HAP-1 (cell line): ENCODE measurements at regions not wholly inside any gene's neighbourhood (a gene's known extent, or its start where the extent isn't known, plus 50 kb on each side); places are given as distances from the start of the nearest gene placed in this dataset.
"Not testable (repeated sequence)": the region's sequence is repeated elsewhere in the genome, so short reads cannot be mapped to it uniquely, and the experiment has no call there.

ENCODE experiments used
- DNase-seq, 2 experiments: peaks; one replicate each; pipeline ENCODE4 v3.0.0-alpha.2; 2016 to 2020; ENCODE audit warnings: low spot score in 2 of 2
- H3K27me3 ChIP-seq: fragments of 250-450 bp; sonication (Bioruptor Pico); 2 replicates; pipeline ENCODE4 v1.5.1; 2020; ENCODE audit warnings: low read depth, mild to moderate bottlenecking, moderate library complexity
- H3K36me3 ChIP-seq: fragments of 250-450 bp; sonication (Bioruptor Pico); replicated peaks from 2 replicates; pipeline ENCODE4 v1.5.1; 2020; ENCODE audit warnings: mild to moderate bottlenecking
- H3K4me1 ChIP-seq: fragments of 250-450 bp; sonication (Bioruptor Pico); 2 replicates; pipeline ENCODE4 v1.5.1; 2020; ENCODE audit warnings: mild to moderate bottlenecking
- H3K4me3 ChIP-seq: fragments of 250-450 bp; sonication (Bioruptor Pico); 2 replicates; pipeline ENCODE4 v1.5.1; 2020; ENCODE audit warnings: mild to moderate bottlenecking, moderate library complexity
- H3K9me3 ChIP-seq: fragments of 250-450 bp; sonication (Bioruptor Pico); 2 replicates; pipeline ENCODE4 v1.5.1; 2020; ENCODE audit warnings: mild to moderate bottlenecking, moderate library complexity
- in situ Hi-C: fragments of 300-500 bp; cut with MboI; formaldehyde crosslinking; loops from 3 replicates; pipeline ENCODE4 v1.14.3; 2020; ENCODE audit warnings: low sequenced_read_pairs, inconsistent platforms, mixed read lengths

DNA sequence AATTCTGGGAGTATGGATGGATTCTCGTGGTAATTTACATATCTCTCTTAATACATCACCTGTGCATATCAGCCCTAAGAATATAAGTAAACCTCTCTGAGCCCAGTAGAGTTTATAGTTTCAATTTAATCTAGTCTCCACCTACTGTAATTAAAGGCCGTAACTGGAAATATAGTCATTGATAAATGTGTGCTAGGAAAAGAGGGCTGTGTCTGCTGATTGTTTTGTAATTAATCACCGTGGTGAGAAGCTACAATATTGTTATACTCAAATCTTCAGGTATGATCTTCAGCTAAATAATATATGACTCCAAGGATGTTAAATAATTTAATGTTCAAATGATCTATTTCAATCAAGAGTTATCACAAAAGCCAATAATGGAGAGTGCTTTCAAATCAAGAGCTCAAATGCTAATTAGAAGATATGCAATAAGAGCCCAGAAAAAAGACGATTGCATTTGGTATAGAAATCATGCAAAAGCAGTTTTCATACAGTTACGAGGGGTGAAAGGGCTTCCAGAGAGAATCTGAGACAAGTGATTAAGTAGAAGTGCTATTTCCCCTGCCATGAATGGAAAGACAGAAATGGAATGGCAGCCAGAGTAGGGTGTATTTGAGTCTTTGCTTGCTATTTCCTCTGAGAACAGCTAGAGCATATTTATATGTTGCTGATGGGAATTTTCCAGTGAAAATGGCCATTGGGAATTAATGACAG lies 1134.3 kb downstream of the NCAM2 start:
- DNase-seq = no peak
- in situ Hi-C loops = no loop called here

DNA sequence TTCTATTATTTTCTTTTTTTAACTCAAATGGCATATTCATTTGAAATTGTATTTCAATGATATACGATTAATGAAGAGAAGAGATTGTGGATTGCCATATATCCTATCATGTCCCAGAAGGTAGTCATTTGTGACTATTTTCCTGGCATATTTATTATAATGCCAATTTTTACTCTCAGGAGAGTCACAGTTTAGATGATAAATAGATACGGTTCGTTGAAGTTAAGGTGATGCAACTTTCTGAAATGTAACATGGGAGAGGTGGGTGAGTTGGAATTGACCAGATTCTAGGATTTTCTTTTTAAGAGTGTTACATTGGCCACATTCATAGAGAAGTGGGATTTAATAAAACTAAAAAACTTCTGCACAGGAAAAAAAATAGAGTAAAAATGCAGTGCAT lies 1138.5 kb downstream of the NCAM2 start:
- Histone ChIP-seq H3K27me3 (no peaks in the 10 kb centered on the region), H3K4me3 (no peak overlapping the region)

More for the DNA sequence above, 1134.3 kb downstream of the NCAM2 start:
- no peak overlapping the region for H3K4me3 ChIP-seq
- no peaks in the 10 kb centered on the region for H3K36me3 ChIP-seq
- no peaks in the 10 kb centered on the region for H3K9me3 ChIP-seq
- no peaks in the 10 kb centered on the region for H3K27me3 ChIP-seq
- no peaks in the 10 kb centered on the region for H3K4me1 ChIP-seq

DNA sequence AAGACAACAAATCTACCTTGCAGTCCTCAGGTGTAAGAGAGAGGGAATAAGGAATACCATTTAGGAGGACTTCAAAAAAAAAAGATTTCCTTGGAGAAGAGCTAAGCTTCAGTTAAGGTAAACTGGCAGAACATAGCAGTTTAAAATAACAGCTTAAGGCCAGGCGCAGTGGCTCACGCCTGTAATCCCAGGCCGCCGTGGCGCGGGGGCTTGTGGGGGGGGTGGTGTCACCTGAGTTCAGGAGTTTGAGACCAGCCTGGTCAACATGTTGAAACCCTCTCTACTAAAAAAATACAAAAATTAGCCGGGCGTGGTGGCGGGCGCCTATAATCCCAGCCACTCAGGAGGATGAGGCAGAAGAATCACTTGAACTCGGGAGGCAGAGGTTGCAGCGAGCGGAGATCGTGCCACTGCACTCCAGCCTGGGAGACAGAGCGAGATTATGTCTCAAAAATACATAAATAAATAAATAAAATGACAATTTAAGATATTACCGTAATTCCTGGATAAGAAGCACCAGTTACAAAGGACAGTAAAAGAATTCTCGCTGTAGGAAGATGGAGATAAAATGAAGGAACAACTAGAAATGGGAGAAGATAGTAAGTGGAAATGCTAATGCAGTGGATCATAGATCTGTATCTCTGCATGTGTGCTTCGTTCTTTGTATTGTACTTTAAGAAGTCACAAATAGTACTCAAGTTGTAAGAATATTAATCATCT lies 1140.2 kb downstream of the NCAM2 start:
- no peaks in the 10 kb centered on the region for H3K27me3 ChIP-seq
- 0 out of 2 replicates have a peak, but pooled peaks cover 2% of the 10 kb centered on the region for H3K9me3 ChIP-seq
- no peaks in the 10 kb centered on the region for H3K36me3 ChIP-seq
- no peak for DNase-seq
- no peaks in the 10 kb centered on the region for H3K4me1 ChIP-seq
- in situ Hi-C loops = no loop called here
- no peak overlapping the region for H3K4me3 ChIP-seq

More for the DNA sequence above, 1138.5 kb downstream of the NCAM2 start:
- no peaks in the 10 kb centered on the region for H3K36me3 ChIP-seq
- DNase-seq = no peak
- no peaks in the 10 kb centered on the region for H3K4me1 ChIP-seq
- H3K9me3 ChIP-seq = 0 out of 2 replicates have a peak, but pooled peaks cover 2% of the 10 kb centered on the region
- in situ Hi-C loops = no loop called here

DNA sequence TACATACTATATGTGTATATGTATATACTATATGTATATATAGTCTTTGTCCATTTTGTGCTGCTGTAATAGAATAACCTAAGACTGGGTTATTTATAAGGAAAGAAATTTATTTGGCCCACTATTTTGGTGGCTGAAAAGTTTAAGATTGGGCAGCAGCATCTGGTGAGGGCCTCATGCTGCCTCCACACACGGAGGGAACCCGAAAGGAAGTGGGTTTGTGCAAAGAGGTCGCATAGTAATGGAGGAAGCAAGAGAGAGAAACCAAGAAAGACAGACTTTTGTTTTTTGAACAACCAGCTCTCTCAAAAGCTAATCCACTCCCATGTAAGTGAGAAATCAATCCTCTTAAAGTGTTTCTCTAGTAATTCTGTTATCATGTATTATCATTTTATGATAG lies 1147.3 kb downstream of the NCAM2 start:
- Histone ChIP-seq H3K36me3 (no peaks in the 10 kb centered on the region), H3K4me1 (no peaks in the 10 kb centered on the region), H3K4me3 (no peak overlapping the region), H3K9me3 (no peaks in the 10 kb centered on the region), H3K27me3 (no peaks in the 10 kb centered on the region)
- DNase-seq = no peak
- in situ Hi-C loops = no loop called here

DNA sequence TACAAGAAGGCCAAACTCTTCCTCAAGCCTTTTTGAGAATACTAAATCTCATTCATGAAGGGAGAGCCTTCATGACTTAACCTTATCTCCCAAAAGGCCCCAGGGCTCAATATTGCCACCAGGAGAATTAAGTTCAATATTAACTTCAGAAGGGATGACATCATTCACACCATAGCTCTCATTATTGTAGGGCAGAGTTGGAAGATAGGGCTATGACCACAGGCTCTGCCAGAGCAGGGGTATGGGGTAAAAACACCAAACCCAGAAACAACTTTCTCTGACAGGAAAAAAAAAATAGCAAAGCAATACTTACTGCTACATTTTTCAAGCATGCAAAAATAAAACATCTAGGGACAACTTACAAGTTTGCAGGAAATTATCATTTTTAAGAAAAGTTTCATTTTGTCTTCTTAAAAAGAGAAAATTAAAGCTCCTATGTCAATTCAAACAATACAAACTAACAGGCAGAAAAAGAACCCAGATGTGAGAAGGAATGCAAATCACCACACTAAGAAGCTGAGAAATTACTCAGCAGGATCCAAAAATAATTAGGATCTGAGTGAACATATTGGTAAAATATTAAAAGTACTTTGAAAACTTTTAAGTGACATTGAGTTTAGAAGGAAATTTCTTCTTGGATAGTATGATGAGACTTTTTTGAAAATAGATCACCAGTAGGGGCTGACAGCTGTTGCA lies 1156.5 kb downstream of the NCAM2 start:
- Histone ChIP-seq H3K9me3 (no peaks in the 10 kb centered on the region; the same call in 1 of the 2 replicates), H3K4me3 (no peak overlapping the region), H3K36me3 (no peaks in the 10 kb centered on the region), H3K27me3 (no peaks in the 10 kb centered on the region), H3K4me1 (no peaks in the 10 kb centered on the region)
- no peak for DNase-seq
- in situ Hi-C loops = no loop called here

DNA sequence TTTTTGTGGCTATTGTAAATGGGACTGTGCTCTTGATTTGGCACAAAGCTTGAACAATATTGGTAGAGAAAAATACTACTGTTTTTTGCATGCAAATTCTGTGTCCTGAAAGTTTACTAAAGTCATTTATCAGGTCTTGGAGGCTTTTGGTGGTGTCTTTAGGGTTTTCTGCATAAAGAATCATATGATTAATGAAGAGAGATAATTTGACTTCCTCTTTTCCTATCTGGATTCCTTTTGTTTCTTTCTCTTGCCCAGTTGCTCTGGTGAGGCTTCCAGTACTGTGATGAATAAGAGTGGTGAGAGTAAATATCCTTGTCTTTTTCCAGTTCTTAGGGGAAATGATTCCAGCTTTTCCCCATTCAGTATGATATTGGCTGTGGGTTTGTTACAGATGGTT lies 1166.7 kb downstream of the NCAM2 start:
- in situ Hi-C loops = no loop called here
- H3K27me3 ChIP-seq = no peaks in the 10 kb centered on the region
- H3K9me3 ChIP-seq = no peaks in the 10 kb centered on the region
- no peak overlapping the region for H3K4me3 ChIP-seq
- no peaks in the 10 kb centered on the region for H3K36me3 ChIP-seq
- H3K4me1 ChIP-seq = no peaks in the 10 kb centered on the region
- no peak for DNase-seq

DNA sequence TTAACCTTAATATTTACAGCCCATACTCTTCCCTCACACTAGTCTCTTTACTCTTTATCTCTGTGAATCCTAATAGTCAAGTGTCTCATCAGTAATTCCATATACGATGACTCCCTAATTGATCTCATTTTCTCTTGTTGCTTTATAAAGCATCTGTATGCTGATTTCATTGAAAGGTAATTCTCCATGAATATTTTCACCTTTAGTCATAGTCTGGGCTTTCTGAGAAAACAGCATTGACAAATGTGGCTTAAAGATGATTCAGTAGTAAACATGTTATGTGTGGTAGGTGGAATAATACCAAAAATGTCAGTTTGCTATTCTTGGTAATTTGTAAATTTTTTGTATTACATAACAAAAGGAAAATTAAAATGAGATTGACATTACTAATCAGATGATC lies 1176.5 kb downstream of the NCAM2 start:
- H3K4me3 ChIP-seq = no peak overlapping the region
- H3K27me3 ChIP-seq = no peaks in the 10 kb centered on the region
- in situ Hi-C loops = no loop called here
- no peaks in the 10 kb centered on the region for H3K9me3 ChIP-seq
- no peaks in the 10 kb centered on the region for H3K4me1 ChIP-seq
- DNase-seq = no peak
- no peaks in the 10 kb centered on the region for H3K36me3 ChIP-seq

DNA sequence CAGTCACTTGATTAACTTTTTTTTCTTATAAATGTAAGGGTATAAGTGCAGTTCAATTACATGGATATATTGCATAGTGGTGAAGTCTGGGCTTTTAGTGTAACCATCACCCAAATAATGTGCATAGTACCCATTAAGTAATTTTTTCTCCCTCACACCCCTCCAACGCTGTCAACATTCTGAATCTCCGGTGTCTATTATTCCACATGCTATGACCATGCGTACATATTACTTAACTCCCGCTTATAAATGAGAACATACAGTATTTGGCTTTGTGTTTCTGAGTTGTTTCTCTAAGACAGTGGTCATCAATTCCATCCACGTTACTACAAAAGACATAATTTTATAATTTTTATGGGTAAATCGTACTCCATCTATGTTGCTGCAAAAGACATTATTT lies 1191.1 kb downstream of the NCAM2 start:
- H3K27me3 ChIP-seq = no peaks in the 10 kb centered on the region
- 0 out of 2 replicates have a peak, but pooled peaks cover 2% of the 10 kb centered on the region for H3K9me3 ChIP-seq
- H3K36me3 ChIP-seq = no peaks in the 10 kb centered on the region
- in situ Hi-C loops = no loop called here
- H3K4me3 ChIP-seq = no peak overlapping the region
- no peak for DNase-seq
- H3K4me1 ChIP-seq = no peaks in the 10 kb centered on the region

DNA sequence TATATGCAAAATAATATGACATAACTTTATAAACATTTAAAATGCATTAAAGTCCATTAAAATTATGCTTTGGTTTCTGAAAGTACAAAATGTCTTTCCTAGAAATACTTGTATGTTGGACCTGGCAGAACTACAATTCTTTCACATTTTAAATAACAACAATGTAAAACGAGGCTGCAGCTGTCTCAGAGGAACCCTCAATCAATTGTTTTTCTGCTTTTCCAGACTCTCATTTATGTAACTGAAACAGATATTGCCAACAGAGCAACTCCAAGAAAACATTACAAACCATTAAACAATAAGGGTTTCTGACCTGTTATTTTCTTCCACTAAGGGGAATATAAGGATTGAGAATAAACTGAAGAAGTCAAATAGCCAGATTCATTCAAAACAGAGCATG lies 1193.4 kb downstream of the NCAM2 start:
- Histone ChIP-seq H3K4me3 (no peak overlapping the region), H3K36me3 (no peaks in the 10 kb centered on the region), H3K4me1 (no peaks in the 10 kb centered on the region), H3K9me3 (0 out of 2 replicates have a peak, but pooled peaks cover 2% of the 10 kb centered on the region), H3K27me3 (no peaks in the 10 kb centered on the region)
- no peak for DNase-seq
- in situ Hi-C loops = no loop called here

DNA sequence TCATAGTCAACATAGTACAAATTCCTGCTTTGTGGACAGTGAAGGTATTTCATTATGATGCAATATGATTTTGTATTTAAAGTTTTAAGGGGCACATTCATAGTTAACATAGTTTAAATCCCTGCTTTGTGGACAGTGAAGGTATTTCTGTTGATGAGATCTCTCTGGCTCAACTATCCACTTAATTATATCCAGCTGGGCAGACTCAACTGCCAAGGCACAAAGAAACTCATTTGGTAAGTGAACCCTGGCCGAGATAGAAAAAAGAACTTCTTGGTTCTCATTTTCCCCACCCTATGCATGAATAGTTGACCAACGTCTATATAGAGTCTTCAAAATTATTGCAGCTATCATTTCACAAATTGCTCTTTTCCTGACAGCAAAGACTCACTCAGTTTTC lies 1194.6 kb downstream of the NCAM2 start:
- Histone ChIP-seq H3K27me3 (no peaks in the 10 kb centered on the region), H3K4me1 (no peaks in the 10 kb centered on the region), H3K36me3 (no peaks in the 10 kb centered on the region), H3K9me3 (0 out of 2 replicates have a peak, but pooled peaks cover 2% of the 10 kb centered on the region), H3K4me3 (no peak overlapping the region)
- in situ Hi-C loops = no loop called here
- no peak for DNase-seq

DNA sequence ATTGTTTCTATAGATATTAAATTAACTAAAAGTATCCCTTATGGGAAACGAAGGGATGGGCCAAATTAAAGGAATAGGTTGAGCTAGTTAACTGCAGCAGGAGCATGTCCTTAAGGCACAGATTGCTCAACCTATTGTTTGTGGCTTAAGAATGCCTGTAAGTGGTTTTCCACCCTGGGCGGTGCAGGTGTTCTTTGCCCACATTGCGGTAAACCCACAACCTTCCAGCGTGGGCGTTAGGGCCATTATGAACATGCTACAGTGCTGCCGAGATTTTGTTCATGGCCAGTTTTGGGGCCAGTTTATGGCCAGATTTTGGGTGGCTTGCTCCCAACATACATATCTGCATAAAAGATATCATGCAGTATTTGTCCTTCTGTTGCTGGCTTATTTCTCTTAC lies 1196.8 kb downstream of the NCAM2 start:
- H3K4me3 ChIP-seq, DNase-seq, in situ Hi-C loops: not testable (repeated sequence)

DNA sequence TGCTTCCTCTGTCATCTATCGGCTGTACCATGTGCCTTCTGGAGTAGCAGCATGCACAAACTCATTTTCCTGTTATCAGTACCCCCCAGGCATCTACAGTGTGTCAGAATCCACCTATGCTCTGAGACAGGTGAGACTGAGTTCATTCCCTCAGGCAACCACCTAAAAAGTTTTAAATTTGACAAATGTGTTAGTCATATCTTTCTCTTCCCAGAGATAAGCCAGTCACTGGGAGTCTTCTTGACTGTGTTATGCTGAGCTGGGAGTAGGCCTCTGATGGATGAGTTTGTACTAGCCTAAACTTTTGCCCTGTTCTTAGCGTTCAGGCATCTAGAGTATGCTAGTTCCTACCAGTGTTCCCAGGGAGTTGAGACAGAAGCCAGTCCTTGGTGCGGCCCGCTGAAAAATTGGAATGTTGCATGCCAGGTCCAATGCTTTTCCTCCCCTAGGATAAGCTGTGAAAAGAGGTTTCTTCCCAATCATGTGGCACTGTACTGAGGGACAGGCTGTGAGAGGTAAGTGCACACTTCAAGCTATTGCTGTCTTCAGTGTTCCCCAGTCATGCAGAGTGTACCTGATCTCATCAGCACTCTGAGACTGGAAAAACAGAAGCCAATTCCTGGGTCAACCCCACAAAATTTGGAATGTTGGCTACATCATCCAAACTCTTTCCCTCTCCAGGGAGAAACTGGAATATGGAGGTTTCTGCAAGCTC lies 1202.3 kb downstream of the NCAM2 start:
- H3K36me3 ChIP-seq = no peaks in the 10 kb centered on the region
- DNase-seq = no peak
- no peaks in the 10 kb centered on the region for H3K27me3 ChIP-seq
- H3K4me3 ChIP-seq = no peak overlapping the region
- H3K9me3 ChIP-seq = no peaks in the 10 kb centered on the region
- no peaks in the 10 kb centered on the region for H3K4me1 ChIP-seq
- in situ Hi-C loops = no loop called here

More for the DNA sequence above, 1196.8 kb downstream of the NCAM2 start:
- not testable (repeated sequence) for H3K36me3 ChIP-seq, H3K4me1 ChIP-seq, H3K27me3 ChIP-seq, H3K9me3 ChIP-seq

DNA sequence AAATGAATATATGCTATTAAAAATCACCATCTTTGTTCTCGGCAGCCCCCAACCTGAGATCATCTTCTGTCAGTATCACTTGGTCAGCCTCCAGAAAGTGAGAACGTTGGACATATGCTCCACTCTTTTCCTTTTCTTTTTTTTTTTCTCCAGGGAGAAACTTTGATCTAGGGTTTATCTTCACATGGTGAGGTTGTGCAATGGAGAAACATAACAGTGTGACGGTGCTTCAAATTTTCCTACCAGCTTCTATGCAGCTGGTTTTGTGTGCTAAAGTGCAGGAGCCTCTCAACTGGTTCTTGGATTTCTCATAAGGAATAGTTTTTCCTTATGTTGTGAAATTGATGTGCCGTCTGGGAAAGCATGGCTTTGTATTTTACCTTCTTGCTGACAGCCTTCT lies 1202.9 kb downstream of the NCAM2 start:
- H3K36me3 ChIP-seq = no peaks in the 10 kb centered on the region
- H3K27me3 ChIP-seq = no peaks in the 10 kb centered on the region
- H3K9me3 ChIP-seq = no peaks in the 10 kb centered on the region
- no peaks in the 10 kb centered on the region for H3K4me1 ChIP-seq
- no peak overlapping the region for H3K4me3 ChIP-seq
- in situ Hi-C loops = no loop called here
- no peak for DNase-seq
